Sigmoid colon (tissue), 6 donors: ENCODE measurements at regions not wholly inside any gene's neighbourhood (a gene's known extent, or its start where the extent isn't known, plus 50 kb on each side); places are given as distances from the start of the nearest gene placed in this dataset.
"Not testable (repeated sequence)": the region's sequence is repeated elsewhere in the genome, so short reads cannot be mapped to it uniquely, and the experiment has no call there.

Experiments
- DNase-seq: peaks from one replicate; pipeline ENCODE4 v3.0.0-alpha.2; 2019
- H3K27ac ChIP-seq, 4 donors: fragments of 200-600 bp; sonication (generic); one replicate each; pipeline ENCODE4 v1.5.1; 2016 to 2019; ENCODE audit warnings: mild to moderate bottlenecking in 1 of 4
- H3K27me3 ChIP-seq, 3 donors: fragments of 200-600 bp; sonication (generic); one replicate each; pipeline ENCODE4 v1.5.1; 2019; ENCODE audit warnings: mild to moderate bottlenecking in 1 of 3
- H3K36me3 ChIP-seq, 4 donors: fragments of 200-600 bp; sonication (generic); one replicate each; pipeline ENCODE4 v1.5.1; 2016 to 2019
- H3K4me1 ChIP-seq, 4 donors: fragments of 200-600 bp; sonication (generic); one replicate each; pipeline ENCODE4 v1.5.1; 2017 to 2019
- H3K4me3 ChIP-seq, 4 donors: fragments of 200-600 bp; sonication (generic); one replicate each; pipeline ENCODE4 v1.5.1; 2017 to 2019; ENCODE audit warnings: mild to moderate bottlenecking in 2 of 4, moderate library complexity in 1 of 4
- H3K9me3 ChIP-seq, 4 donors: fragments of 200-600 bp in 3 of 4; sonication (generic) in 3 of 4; one replicate each; pipeline versions ENCODE4 v1.5.1 to v1.6.1; 2013 to 2019
- CTCF ChIP-seq, 4 experiments: fragments of 450-650 bp in 3 of 4; fragments of 200-600 bp in 1 of 4; IDR thresholded peaks; one replicate each; pipeline ENCODE4 v1.5.1; 2016 to 2019; ENCODE audit warnings: antibody characterized with exemption in 4 of 4, mild to moderate bottlenecking in 3 of 4, moderate library complexity in 2 of 4
- EP300 ChIP-seq, 4 donors: sonication (generic); formaldehyde crosslinking; IDR thresholded peaks; one replicate each; pipeline ENCODE4 v1.6.1; 2017; ENCODE audit warnings: antibody characterized with exemption in 4 of 4
- POLR2A ChIP-seq, 2 donors: fragments of 450-650 bp; IDR thresholded peaks; one replicate each; pipeline ENCODE4 v1.6.1; 2016; ENCODE audit warnings: antibody characterized with exemption in 2 of 2, mild to moderate bottlenecking in 2 of 2, moderate library complexity in 2 of 2
- POLR2AphosphoS5 ChIP-seq, 4 donors: sonication (generic); formaldehyde crosslinking; IDR thresholded peaks; one replicate each; pipeline ENCODE4 v1.6.1; 2017; ENCODE audit warnings: antibody characterized with exemption in 4 of 4
- whole genome bisulfite sequencing, 2 donors: extraction: QIAGEN DNeasy Blood & Tissue Kit; methylation state at CpG; one replicate each; pipeline ENCODE4 v1.1.7; 2013; 5-methylcytosine and 5-hydroxymethylcytosine counted together
- intact Hi-C: fragments of 100-400 bp; cut with DNase I; formaldehyde crosslinking; loops from one replicate; pipeline ENCODE4 v1.15.1; 2023
- donor health status: healthy with polysubstance abuse.
- donor health status: healthy.

DNA sequence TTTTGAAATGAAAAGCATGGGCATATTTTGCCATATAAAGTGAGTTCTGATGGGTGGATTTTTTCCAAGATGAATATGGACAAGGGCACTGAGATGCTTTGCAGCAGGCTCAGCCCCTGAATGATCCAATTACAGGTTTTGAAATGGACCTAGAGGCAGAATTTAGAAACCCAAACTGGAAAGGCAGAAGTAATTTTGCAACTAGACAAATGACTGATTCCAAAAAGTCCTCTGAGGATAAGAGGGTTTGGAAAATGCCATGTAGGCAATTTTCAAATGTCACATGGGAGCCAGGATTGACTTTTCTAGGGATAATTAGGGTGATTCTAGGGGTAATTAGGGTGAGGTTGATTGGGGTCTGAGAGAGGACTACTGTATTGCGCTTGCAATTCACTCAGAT is 148.9 kb upstream of the ZNF648 start:
- DNase-seq, result no peak
- intact Hi-C loops, result no loop called here
- peaks cover 0 to 22% (median 17%) of the 10 kb centered on the region in 4 donors for H3K4me1 ChIP-seq
- no peak overlapping the region for H3K4me3 ChIP-seq
- H3K27me3 ChIP-seq, result no peaks in the 10 kb centered on the region
- no peak overlapping the region for H3K27ac ChIP-seq
- H3K36me3 ChIP-seq, result no peaks in the 10 kb centered on the region
- 96 to 98% methylated on average over 1 of the region's 1 CpG for WGBS, 2 donors
- no peak for TF ChIP-seq CTCF (IDR thresholded peaks at IDR 0.05)
- TF ChIP-seq POLR2AphosphoS5 (IDR thresholded peaks at IDR 0.05), result no peak
- TF ChIP-seq EP300 (IDR thresholded peaks at IDR 0.05), result no peak
- no peak for TF ChIP-seq POLR2A (IDR thresholded peaks at IDR 0.05)
- no peaks in the 10 kb centered on the region for H3K9me3 ChIP-seq

DNA sequence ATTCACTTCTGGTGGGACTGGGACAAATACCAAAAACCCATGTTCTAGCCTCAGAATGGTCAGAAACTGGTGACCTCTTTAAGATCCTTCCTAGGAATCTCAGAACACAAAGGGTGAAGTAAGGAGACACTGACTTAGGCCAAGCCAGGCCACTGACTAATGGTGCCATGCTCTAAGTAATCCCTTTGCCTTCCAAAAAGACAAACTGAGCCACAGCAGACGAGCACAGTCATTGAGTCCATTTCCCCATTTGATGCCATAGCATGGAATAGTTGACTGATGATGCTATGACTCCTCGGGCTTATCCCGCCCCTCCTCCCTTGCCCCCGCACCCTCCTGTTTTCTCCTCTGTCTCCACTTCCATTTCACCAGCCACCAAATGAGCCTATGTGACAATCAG is 145.8 kb upstream of the ZNF648 start:
- no peaks in the 10 kb centered on the region for H3K36me3 ChIP-seq
- 69 to 84% methylated on average over 4 of the region's 4 CpGs for WGBS, 2 donors
- DNase-seq, result no peak
- no peaks in the 10 kb centered on the region for H3K27me3 ChIP-seq
- TF ChIP-seq POLR2AphosphoS5 (IDR thresholded peaks at IDR 0.05) (no peak), POLR2A (IDR thresholded peaks at IDR 0.05) (no peak), EP300 (IDR thresholded peaks at IDR 0.05) (no peak), CTCF (IDR thresholded peaks at IDR 0.05) (no peak)
- peak overlapping the region; percentile 55 to 68 (median 56) for H3K27ac ChIP-seq
- no peaks in the 10 kb centered on the region for H3K9me3 ChIP-seq
- intact Hi-C loops, result no loop called here
- H3K4me1 ChIP-seq, result peaks cover 0 to 23% (median 17%) of the 10 kb centered on the region in 4 donors
- no peak overlapping the region for H3K4me3 ChIP-seq

GRCh38 chr1:182206626-182207239 is 145.2 kb upstream of the ZNF648 start:
- DNase-seq, result peak; percentile 91
- peak overlapping the region; percentile 55 to 68 (median 58) for H3K27ac ChIP-seq
- H3K27me3 ChIP-seq, result no peaks in the 10 kb centered on the region
- peaks cover 0 to 23% (median 18%) of the 10 kb centered on the region in 4 donors for H3K4me1 ChIP-seq
- TF ChIP-seq CTCF (IDR thresholded peaks at IDR 0.05) (no peak), POLR2A (IDR thresholded peaks at IDR 0.05) (no peak), EP300 (IDR thresholded peaks at IDR 0.05) (peak in 2 of 4 donors; percentile 28 to 58), POLR2AphosphoS5 (IDR thresholded peaks at IDR 0.05) (peak; percentile 51 to 80 (median 52))
- no peaks in the 10 kb centered on the region for H3K9me3 ChIP-seq
- no peak overlapping the region for H3K4me3 ChIP-seq
- intact Hi-C loops, result no loop called here
- 77 to 87% methylated on average over 4 of the region's 4 CpGs for WGBS, 2 donors
- H3K36me3 ChIP-seq, result no peaks in the 10 kb centered on the region

GRCh38 chr1:182205351-182206022 is 144.0 kb upstream of the ZNF648 start:
- peak overlapping the region; percentile 55 to 68 (median 58) for H3K27ac ChIP-seq
- H3K4me1 ChIP-seq, result peaks cover 0 to 23% (median 20%) of the 10 kb centered on the region in 4 donors
- H3K27me3 ChIP-seq, result no peaks in the 10 kb centered on the region
- TF ChIP-seq POLR2AphosphoS5 (IDR thresholded peaks at IDR 0.05) (peak; percentile 28 to 57 (median 50)), EP300 (IDR thresholded peaks at IDR 0.05) (no peak)
- no peaks in the 10 kb centered on the region for H3K36me3 ChIP-seq
- no peaks in the 10 kb centered on the region for H3K9me3 ChIP-seq
- intact Hi-C loops, result no loop called here
- H3K4me3 ChIP-seq, result no peak overlapping the region
- no peak for DNase-seq

GRCh38 chr1:182203191-182203875 is 141.8 kb upstream of the ZNF648 start:
- H3K4me3 ChIP-seq, result no peak overlapping the region
- H3K27me3 ChIP-seq, result no peaks in the 10 kb centered on the region
- peak overlapping the region in 1 of 4 donors; percentile 51 for H3K27ac ChIP-seq
- no peaks in the 10 kb centered on the region for H3K36me3 ChIP-seq
- intact Hi-C loops, result no loop called here
- 78 to 89% methylated on average over 2 of the region's 2 CpGs for WGBS, 2 donors
- no peak for TF ChIP-seq CTCF (IDR thresholded peaks at IDR 0.05)
- no peak for TF ChIP-seq POLR2AphosphoS5 (IDR thresholded peaks at IDR 0.05)
- TF ChIP-seq POLR2A (IDR thresholded peaks at IDR 0.05), result no peak
- no peak for TF ChIP-seq EP300 (IDR thresholded peaks at IDR 0.05)
- DNase-seq, result no peak
- H3K4me1 ChIP-seq, result peaks cover 0 to 23% (median 20%) of the 10 kb centered on the region in 4 donors
- no peaks in the 10 kb centered on the region for H3K9me3 ChIP-seq

DNA sequence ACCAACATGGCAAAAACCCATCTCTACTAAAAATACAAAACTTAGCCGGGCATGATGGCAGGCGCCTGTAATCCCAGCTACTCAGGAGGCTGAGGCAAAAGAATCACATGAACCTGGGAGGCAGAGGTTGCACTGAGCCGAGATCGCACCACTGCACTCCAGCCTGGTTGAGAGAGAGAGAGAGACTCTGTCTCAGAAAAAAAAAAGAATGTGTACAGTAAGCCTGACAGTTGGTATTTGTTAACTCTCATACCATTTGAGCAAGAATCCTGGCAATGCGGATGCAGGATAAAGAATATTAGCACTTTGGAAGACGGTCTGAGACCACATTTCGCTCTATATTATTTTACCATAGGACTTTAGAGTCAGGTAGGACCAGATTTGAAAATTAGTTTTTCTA is 140.0 kb upstream of the ZNF648 start:
- H3K36me3 ChIP-seq, H3K9me3 ChIP-seq, H3K4me3 ChIP-seq, DNase-seq, intact Hi-C loops, H3K27me3 ChIP-seq: not testable (repeated sequence)
- WGBS, 2 donors, result 93 to 96% methylated on average over 7 of the region's 7 CpGs
- peaks cover 0 to 13% (median 10%) of the 10 kb centered on the region in 4 donors for H3K4me1 ChIP-seq
- H3K27ac ChIP-seq, result peak overlapping the region in 1 of 4 donors; percentile 51
